GM18517 (cell line): ENCODE measurements at regions not wholly inside any gene's neighbourhood (a gene's known extent, or its start where the extent isn't known, plus 50 kb on each side); places are given as distances from the start of the nearest gene placed in this dataset.

Experiments used
- ATAC-seq: cut with Tn5 transposase; IDR thresholded peaks from one replicate; pipeline ENCODE4 v1.9.1; 2021; ENCODE audit warnings: mild to moderate bottlenecking, moderate library complexity; ENCODE audit not compliant: unreplicated experiment

DNA sequence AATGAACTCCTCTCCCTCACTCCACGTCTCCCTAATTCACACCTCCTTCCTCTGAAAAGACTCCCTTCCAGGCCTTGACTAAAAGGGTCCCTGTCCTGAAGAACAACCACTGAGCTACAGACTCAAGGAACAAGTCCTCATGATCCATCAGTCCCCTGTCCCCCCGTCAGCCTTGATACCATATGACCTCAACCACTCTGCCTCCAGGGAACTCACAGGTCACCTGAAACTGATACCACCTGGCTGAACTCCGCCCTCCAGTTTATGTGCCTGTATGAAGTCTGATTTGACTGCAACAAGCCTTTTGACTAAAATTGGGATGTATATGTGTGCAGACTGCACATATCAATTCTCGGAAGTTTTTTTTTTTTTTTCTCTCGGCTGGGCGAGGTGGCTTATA lies 88.7 kb downstream of the UGCG start:
- peak; percentile 44 for ATAC-seq

DNA sequence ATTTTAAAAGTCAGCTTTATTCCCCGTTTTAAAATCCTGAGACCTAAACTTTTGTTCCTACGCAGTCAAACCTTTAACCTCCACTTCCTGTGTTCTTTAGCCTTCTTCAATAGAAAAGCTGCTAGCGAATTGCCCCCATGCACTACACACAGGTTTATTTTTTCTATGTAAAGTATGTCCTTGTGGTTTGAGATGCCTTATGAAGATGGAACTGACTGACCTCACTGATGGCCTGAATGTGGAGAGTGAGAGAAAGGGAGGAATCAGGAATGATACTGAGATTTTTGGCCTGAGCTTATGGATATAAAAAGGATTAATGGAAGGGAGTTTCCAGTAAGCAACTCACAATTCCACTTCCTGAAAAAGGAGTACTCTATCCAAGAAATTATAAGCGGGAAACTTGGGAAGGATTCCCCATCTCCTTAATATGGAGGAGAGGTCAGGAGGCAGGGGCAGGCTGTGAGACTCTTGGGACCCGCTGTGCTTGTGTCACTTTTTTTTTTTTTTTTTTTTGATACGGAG lies 89.5 kb downstream of the UGCG start:
- ATAC-seq: no peak
